ENCODE measurements at regions not wholly inside any gene's neighbourhood (a gene's known extent, or its start where the extent isn't known, plus 50 kb on each side); places are given as distances from the start of the nearest gene placed in this dataset.

GRCh38 chr3:72192572-72192971 is 407.6 kb upstream of the PROK2 start:
- TF ChIP-seq EZH2 (IDR thresholded peaks at IDR 0.05; ENCODE audit: low read depth) (no peak), CTCF (conservative IDR thresholded peaks at IDR 0.05) (no peak)
